ENCODE measurements at regions not wholly inside any gene's neighbourhood (a gene's known extent, or its start where the extent isn't known, plus 50 kb on each side); places are given as distances from the start of the nearest gene placed in this dataset.

DNA sequence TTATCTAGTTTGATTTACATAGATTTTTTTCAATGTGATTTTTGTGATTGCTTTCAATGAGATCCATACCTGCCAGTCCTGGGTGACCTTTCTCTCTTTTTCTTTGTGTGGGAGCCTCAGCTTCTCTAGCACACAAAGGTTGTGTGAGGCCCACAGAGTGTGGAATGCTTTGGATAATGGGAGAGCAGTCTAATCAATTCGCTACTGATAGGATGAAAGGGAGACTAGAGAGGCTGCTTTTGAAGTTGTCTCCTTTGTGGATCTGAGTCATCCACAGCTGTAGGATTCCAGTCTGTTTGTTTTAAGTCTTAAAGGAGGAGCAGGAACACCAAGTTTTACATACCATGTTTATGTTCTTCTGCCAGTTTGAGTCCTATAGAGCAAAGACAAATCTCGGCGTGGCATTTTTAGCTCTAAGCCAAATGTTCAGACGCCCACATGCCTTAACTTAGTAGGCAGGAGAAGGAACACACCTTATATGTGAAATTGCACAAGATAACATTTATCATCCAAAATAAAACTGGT, 330.0 kb downstream of the ARL4A start:
- dilution Hi-C loops (cut with MboI; ENCODE audit: extremely low pct_ligation_motif_present, low sequenced_read_pairs) = no loop called here
- no peak for TF ChIP-seq EZH2 (IDR thresholded peaks at IDR 0.05; ENCODE audit: borderline replicate concordance, low read depth, low read length, severe bottlenecking)
- peak; percentile 59 for TF ChIP-seq FOS (IDR thresholded peaks at IDR 0.05; ENCODE audit: borderline replicate concordance, insufficient read depth, low read length)
- BruUV-seq (replicated peaks) = no TSS peak
- no peaks in the 10 kb centered on the region for H3K9me1 ChIP-seq (replicated peaks; ENCODE audit: control insufficient read depth, extremely low read depth, insufficient read depth, low read length)
- peak overlapping the region; percentile 57 for H2AFZ ChIP-seq (ENCODE audit: low read depth, low read length)
- no peak overlapping the region for H3K4me2 ChIP-seq (ENCODE audit: insufficient read depth, low read length)
- H3K4me1 ChIP-seq (ENCODE audit: control insufficient read depth, extremely low read depth, insufficient read depth, low read length) = peaks cover 9% of the 10 kb centered on the region
- H3K9ac ChIP-seq (replicated peaks; ENCODE audit: extremely low read depth, insufficient read depth, low read length) = no peak overlapping the region
- H3K27ac ChIP-seq (ENCODE audit: insufficient read depth, low read depth, low read length) = peak overlapping the region; percentile 5
- FAIRE-seq (peak; percentile 66), DNase-seq (ENCODE audit: low read depth, low spot score) (peak; percentile 56)
- H4K20me1 ChIP-seq (replicated peaks; ENCODE audit: control insufficient read depth, extremely low read depth, insufficient read depth, low read length) = no peaks in the 10 kb centered on the region
- ChIA-PET POLR2A (no interaction called here), CTCF (interaction anchor here (1.3 to 2.1 kb wide), 3 partner anchors 13 to 330 kb away, joined by 3 to 9 read pairs (median 4); partner anchors contain the start of gene ARL4A)
- no peaks in the 10 kb centered on the region for H3K36me3 ChIP-seq (ENCODE audit: control insufficient read depth in 2 of 2, extremely low read depth in 1 of 2, insufficient read depth in 2 of 2, low read length in 2 of 2)
- intact Hi-C loops (cut with micrococcal nuclease) = no loop called here
- H3K9me3 ChIP-seq (replicated peaks; ENCODE audit: control insufficient read depth, insufficient read depth, low read length) = no peaks in the 10 kb centered on the region
- no peak overlapping the region for H3K4me3 ChIP-seq (replicated peaks in 1 of 3; ENCODE audit: insufficient read depth in 1 of 3, low read depth in 1 of 3, low read length in 3 of 3)
- no peaks in the 10 kb centered on the region for H3K79me2 ChIP-seq (ENCODE audit: control insufficient read depth, insufficient read depth, low read length)
- no peaks in the 10 kb centered on the region for H3K27me3 ChIP-seq (ENCODE audit: control insufficient read depth in 2 of 2, insufficient read depth in 2 of 2, low read length in 2 of 2)

- Histone ChIP-seq H3K4me3 (replicated peaks in 1 of 3; ENCODE audit: insufficient read depth in 1 of 3, low read depth in 1 of 3, low read length in 3 of 3) (no peak overlapping the region), H3K79me2 (ENCODE audit: control insufficient read depth, insufficient read depth, low read length) (no peaks in the 10 kb centered on the region), H3K9me1 (replicated peaks; ENCODE audit: control insufficient read depth, extremely low read depth, insufficient read depth, low read length) (no peaks in the 10 kb centered on the region), H3K4me2 (ENCODE audit: insufficient read depth, low read length) (no peak overlapping the region), H3K9ac (replicated peaks; ENCODE audit: extremely low read depth, insufficient read depth, low read length) (no peak overlapping the region), H3K27me3 (ENCODE audit: control insufficient read depth in 2 of 2, insufficient read depth in 2 of 2, low read length in 2 of 2) (no peaks in the 10 kb centered on the region), H3K9me3 (replicated peaks; ENCODE audit: control insufficient read depth, insufficient read depth, low read length) (no peaks in the 10 kb centered on the region), H3K36me3 (ENCODE audit: control insufficient read depth in 2 of 2, extremely low read depth in 1 of 2, insufficient read depth in 2 of 2, low read length in 2 of 2) (no peaks in the 10 kb centered on the region), H4K20me1 (replicated peaks; ENCODE audit: control insufficient read depth, extremely low read depth, insufficient read depth, low read length) (no peaks in the 10 kb centered on the region), H3K27ac (ENCODE audit: insufficient read depth, low read depth, low read length) (no peak overlapping the region), H2AFZ (ENCODE audit: low read depth, low read length) (peak overlapping the region; percentile 57), H3K4me1 (ENCODE audit: control insufficient read depth, extremely low read depth, insufficient read depth, low read length) (peaks cover 9% of the 10 kb centered on the region)
- dilution Hi-C loops (cut with MboI; ENCODE audit: extremely low pct_ligation_motif_present, low sequenced_read_pairs) = no loop called here
- FAIRE-seq (no peak), DNase-seq (ENCODE audit: low read depth, low spot score) (peak; percentile 31)
- no TSS peak for BruUV-seq (replicated peaks)
- ChIA-PET POLR2A (no interaction called here), CTCF (interaction anchor here (1.3 to 2.1 kb wide), 3 partner anchors 12 to 331 kb away, joined by 3 to 9 read pairs (median 4); partner anchors contain the start of gene ARL4A)
- intact Hi-C loops (cut with micrococcal nuclease) = no loop called here
- TF ChIP-seq CTCF (IDR thresholded peaks at IDR 0.05; ENCODE audit: extremely low read depth in 1 of 2, insufficient read depth in 1 of 2, low read depth in 1 of 2, low read length in 2 of 2) = no peak
- no peak for TF ChIP-seq JUN (IDR thresholded peaks at IDR 0.05; ENCODE audit: borderline replicate concordance, insufficient read depth, insufficient read length, low read depth)
- no peak for TF ChIP-seq MYC (IDR thresholded peaks at IDR 0.05; ENCODE audit: low read depth, low read length)
- TF ChIP-seq EZH2 (IDR thresholded peaks at IDR 0.05; ENCODE audit: borderline replicate concordance, low read depth, low read length, severe bottlenecking) = no peak
- no peak for TF ChIP-seq POLR2AphosphoS5 (IDR thresholded peaks at IDR 0.05; ENCODE audit: insufficient read depth, low read depth, low read length)
- TF ChIP-seq, protein P1, sequence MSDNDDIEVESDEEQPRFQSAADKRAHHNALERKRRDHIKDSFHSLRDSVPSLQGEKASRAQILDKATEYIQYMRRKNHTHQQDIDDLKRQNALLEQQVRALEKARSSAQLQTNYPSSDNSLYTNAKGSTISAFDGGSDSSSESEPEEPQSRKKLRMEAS (IDR thresholded peaks at IDR 0.05; ENCODE audit: insufficient read depth, insufficient read length) = no peak
- no peak for TF ChIP-seq POLR2A (IDR thresholded peaks at IDR 0.05; ENCODE audit: low read depth, low read length)
- TF ChIP-seq GATA2 (IDR thresholded peaks at IDR 0.05; ENCODE audit: insufficient read depth, insufficient read length, low read depth, low read length) = no peak
These were observed 330.4 kb downstream of the ARL4A start for GRCh38 chr7:13017881-13018280.

All from endothelial cell of umbilical vein (primary cell).